ENCODE measurements at regions not wholly inside any gene's neighbourhood (a gene's known extent, or its start where the extent isn't known, plus 50 kb on each side); places are given as distances from the start of the nearest gene placed in this dataset.

- TF ChIP-seq CTCF (IDR thresholded peaks at IDR 0.05) (no peak), POLR2A (IDR thresholded peaks at IDR 0.05) (no peak)
Observed at GRCh38 chr6:62940848-62941247, 270.4 kb upstream of the FKBP1C start.
